Testis (tissue), 2 donors: ENCODE measurements at regions not wholly inside any gene's neighbourhood (a gene's known extent, or its start where the extent isn't known, plus 50 kb on each side); places are given as distances from the start of the nearest gene placed in this dataset.

Experiments
- DNase-seq: peaks from one replicate; pipeline ENCODE4 v3.0.0-alpha.2; 2019
- H3K27ac ChIP-seq, 2 donors: fragments of 200-600 bp; sonication (generic); one replicate each; pipeline ENCODE4 v1.5.1; 2019
- H3K27me3 ChIP-seq: fragments of 200-600 bp; sonication (generic); one replicate; pipeline ENCODE4 v1.5.1; 2019
- H3K36me3 ChIP-seq: fragments of 200-600 bp; sonication (generic); one replicate; pipeline ENCODE4 v1.5.1; 2017; ENCODE audit warnings: low read depth; ENCODE audit errors: missing control alignments
- H3K4me1 ChIP-seq: fragments of 200-600 bp; sonication (generic); one replicate; pipeline ENCODE4 v1.5.1; 2019
- H3K4me3 ChIP-seq, 2 donors: fragments of 200-600 bp; sonication (generic); one replicate each; pipeline ENCODE4 v1.5.1; 2017 to 2019
- H3K9me3 ChIP-seq: fragments of 200-600 bp; sonication (generic); one replicate; pipeline ENCODE4 v1.5.1; 2017
- POLR2A ChIP-seq: fragments of 450-650 bp; IDR thresholded peaks from one replicate; pipeline ENCODE4 v1.6.1; 2017; ENCODE audit warnings: antibody characterized with exemption, mild to moderate bottlenecking, moderate library complexity
- WGBS, 2 donors: methylation state at CpG; one replicate each; pipeline ENCODE4 v1.1.5; 2018; 5-methylcytosine and 5-hydroxymethylcytosine counted together
- intact Hi-C: fragments of 100-400 bp; cut with DNase I; formaldehyde crosslinking; loops from one replicate; pipeline ENCODE4 v1.15.1; 2023; ENCODE audit warnings: low total_unique reads
- TF ChIP-seq, protein P1 (sequence below), 3 experiments: fragments of 450-650 bp in 2 of 3; fragments of 200-600 bp in 1 of 3; sonication (generic) in 1 of 3; IDR thresholded peaks; one replicate each; pipeline ENCODE4 v1.5.1; 2016 to 2019; ENCODE audit warnings: antibody characterized with exemption in 3 of 3, mild to moderate bottlenecking in 2 of 3, moderate library complexity in 1 of 3

DNA sequence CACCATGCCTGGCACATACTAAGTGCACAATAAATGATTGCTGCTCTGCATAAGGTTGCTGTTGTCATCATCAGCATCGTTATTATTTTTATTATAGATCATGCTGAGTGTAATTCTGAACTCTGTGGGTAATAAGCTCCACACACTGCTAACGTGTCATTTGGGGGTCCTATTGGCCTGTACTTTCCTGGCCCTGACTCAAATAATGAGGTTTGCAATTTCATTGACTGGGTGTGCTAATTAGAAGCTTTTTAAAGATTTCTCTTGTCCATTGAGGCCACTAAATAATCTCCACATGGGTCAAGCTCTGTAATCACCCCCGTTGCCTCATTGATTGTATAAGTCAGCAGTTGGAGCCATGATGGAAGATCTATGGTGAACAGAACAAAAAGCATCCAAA, 320.8 kb upstream of the TMPO start:
- no peaks in the 10 kb centered on the region for H3K36me3 ChIP-seq

GRCh38 chr12:98198261-98198982, 317.0 kb upstream of the TMPO start:
- TF ChIP-seq POLR2A: no peak
- TF ChIP-seq, protein P1, sequence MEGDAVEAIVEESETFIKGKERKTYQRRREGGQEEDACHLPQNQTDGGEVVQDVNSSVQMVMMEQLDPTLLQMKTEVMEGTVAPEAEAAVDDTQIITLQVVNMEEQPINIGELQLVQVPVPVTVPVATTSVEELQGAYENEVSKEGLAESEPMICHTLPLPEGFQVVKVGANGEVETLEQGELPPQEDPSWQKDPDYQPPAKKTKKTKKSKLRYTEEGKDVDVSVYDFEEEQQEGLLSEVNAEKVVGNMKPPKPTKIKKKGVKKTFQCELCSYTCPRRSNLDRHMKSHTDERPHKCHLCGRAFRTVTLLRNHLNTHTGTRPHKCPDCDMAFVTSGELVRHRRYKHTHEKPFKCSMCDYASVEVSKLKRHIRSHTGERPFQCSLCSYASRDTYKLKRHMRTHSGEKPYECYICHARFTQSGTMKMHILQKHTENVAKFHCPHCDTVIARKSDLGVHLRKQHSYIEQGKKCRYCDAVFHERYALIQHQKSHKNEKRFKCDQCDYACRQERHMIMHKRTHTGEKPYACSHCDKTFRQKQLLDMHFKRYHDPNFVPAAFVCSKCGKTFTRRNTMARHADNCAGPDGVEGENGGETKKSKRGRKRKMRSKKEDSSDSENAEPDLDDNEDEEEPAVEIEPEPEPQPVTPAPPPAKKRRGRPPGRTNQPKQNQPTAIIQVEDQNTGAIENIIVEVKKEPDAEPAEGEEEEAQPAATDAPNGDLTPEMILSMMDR (IDR thresholded peaks at IDR 0.05): no peak
- H3K4me3 ChIP-seq: no peak overlapping the region
- no peaks in the 10 kb centered on the region for H3K36me3 ChIP-seq
- 86 to 96% methylated on average over 4 of the region's 4 CpGs for WGBS, 2 donors
- H3K9me3 ChIP-seq: no peaks in the 10 kb centered on the region
- H3K4me1 ChIP-seq: no peaks in the 10 kb centered on the region
- intact Hi-C loops: no loop called here
- no peak overlapping the region for H3K27ac ChIP-seq
- DNase-seq: no peak
- no peaks in the 10 kb centered on the region for H3K27me3 ChIP-seq

More for the DNA sequence above, 320.8 kb upstream of the TMPO start:
- no peak for DNase-seq
- no peak for TF ChIP-seq POLR2A
- TF ChIP-seq, protein P1 (IDR thresholded peaks at IDR 0.05): no peak
- Histone ChIP-seq H3K27ac (no peak overlapping the region), H3K4me1 (no peaks in the 10 kb centered on the region), H3K4me3 (no peak overlapping the region), H3K27me3 (no peaks in the 10 kb centered on the region), H3K9me3 (no peaks in the 10 kb centered on the region)
- intact Hi-C loops: no loop called here
- WGBS, 2 donors: 89% methylated on average over 3 of the region's 3 CpGs

DNA sequence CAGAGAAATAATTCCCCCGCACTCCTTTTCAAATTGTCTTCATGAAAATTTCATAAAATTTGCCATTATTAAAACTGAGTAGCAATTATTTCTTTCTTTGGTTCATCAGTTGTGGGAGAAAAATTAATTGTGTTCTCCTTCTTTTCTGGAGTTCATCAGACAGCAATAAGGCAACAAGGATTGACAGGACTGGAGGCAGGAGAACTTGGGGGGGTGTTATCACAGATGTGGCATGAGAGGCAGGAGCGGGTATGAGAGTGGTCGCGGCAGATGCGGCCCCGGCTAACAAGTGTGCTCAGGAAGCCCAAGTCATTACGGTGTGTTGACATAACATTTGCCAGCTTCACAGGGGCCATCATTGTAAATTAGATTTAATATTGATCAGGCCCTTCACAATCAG, 306.6 kb upstream of the TMPO start:
- H3K27me3 ChIP-seq: no peaks in the 10 kb centered on the region
- H3K36me3 ChIP-seq: no peaks in the 10 kb centered on the region
- intact Hi-C loops: no loop called here
- no peaks in the 10 kb centered on the region for H3K9me3 ChIP-seq
- H3K4me1 ChIP-seq: no peaks in the 10 kb centered on the region
- WGBS, 2 donors: 92 to 94% methylated on average over 7 of the region's 7 CpGs
- H3K27ac ChIP-seq: no peak overlapping the region
- no peak for DNase-seq
- no peak overlapping the region for H3K4me3 ChIP-seq
- TF ChIP-seq, protein P1 (IDR thresholded peaks at IDR 0.05): no peak
- no peak for TF ChIP-seq POLR2A

- no peaks in the 10 kb centered on the region for H3K9me3 ChIP-seq
- peak; percentile 81 for DNase-seq
- intact Hi-C loops: no loop called here
- TF ChIP-seq, protein P1 (IDR thresholded peaks at IDR 0.05): no peak
- TF ChIP-seq POLR2A: no peak
- H3K36me3 ChIP-seq: no peaks in the 10 kb centered on the region
- H3K4me1 ChIP-seq: no peaks in the 10 kb centered on the region
- WGBS, 2 donors: 58 to 77% methylated on average over 7 to 8 of the region's 8 CpGs
- no peaks in the 10 kb centered on the region for H3K27me3 ChIP-seq
- H3K4me3 ChIP-seq: no peak overlapping the region
- no peak overlapping the region for H3K27ac ChIP-seq
These were observed 303.3 kb upstream of the TMPO start for GRCh38 chr12:98211909-98212695.
